HFFc6 (cell line): ENCODE measurements at regions not wholly inside any gene's neighbourhood (a gene's known extent, or its start where the extent isn't known, plus 50 kb on each side); places are given as distances from the start of the nearest gene placed in this dataset.

Experiments
- DNase-seq: peaks from one replicate; pipeline ENCODE4 v3.0.0-alpha.2; 2018
- H3K27ac Mint-ChIP-seq: 2 replicates; pipeline ENCODE4 v1.8.0; 2020; ENCODE audit warnings: mild to moderate bottlenecking, mixed read lengths
- H3K27me3 Mint-ChIP-seq: 2 replicates; pipeline ENCODE4 v1.8.0; 2021; ENCODE audit warnings: mild to moderate bottlenecking, moderate library complexity, mixed read lengths; ENCODE audit not compliant: insufficient read depth
- H3K36me3 Mint-ChIP-seq: 2 replicates; pipeline ENCODE4 v1.8.0; 2021; ENCODE audit warnings: low read depth, mixed read lengths
- H3K4me1 Mint-ChIP-seq: 2 replicates; pipeline ENCODE4 v1.8.0; 2020; ENCODE audit warnings: low read depth, mixed read lengths
- H3K4me3 Mint-ChIP-seq: 2 replicates; pipeline ENCODE4 v1.8.0; 2020; ENCODE audit warnings: mild to moderate bottlenecking, moderate library complexity, mixed read lengths
- H3K9me3 Mint-ChIP-seq: 2 replicates; pipeline ENCODE4 v1.8.0; 2020; ENCODE audit warnings: mild to moderate bottlenecking, mixed read lengths
- TF ChIP-seq, protein P1 (sequence below): fragments of 200-600 bp; sonication (generic); IDR thresholded peaks from 2 replicates; pipeline ENCODE4 v1.5.0; 2021; ENCODE audit warnings: antibody characterized with exemption, mild to moderate bottlenecking

DNA sequence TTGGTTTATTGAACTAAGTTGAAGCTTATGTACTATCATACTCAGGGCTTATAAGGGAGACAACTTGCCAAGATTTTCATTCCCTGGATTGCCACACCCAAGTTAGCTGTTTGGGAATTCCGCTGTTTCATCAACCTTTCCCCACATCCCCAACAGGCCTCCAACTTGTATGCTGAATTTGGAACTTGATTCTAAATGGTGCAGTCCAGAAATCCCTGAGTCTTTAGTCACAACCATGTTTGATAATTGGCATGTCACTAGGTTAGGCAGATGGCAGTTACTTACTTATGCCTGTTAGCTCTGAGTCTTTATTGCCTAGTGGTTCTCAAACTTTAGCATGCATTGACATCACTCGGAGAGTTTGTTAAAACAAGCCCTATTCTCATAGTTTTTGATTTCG is 135.4 kb upstream of the PRPS1L1 start:
- peaks cover 6% of the 10 kb centered on the region; the same call in 1 of the 2 replicates for H3K27me3 Mint-ChIP-seq
- DNase-seq, result no peak
- H3K36me3 Mint-ChIP-seq, result no peaks in the 10 kb centered on the region
- TF ChIP-seq, protein P1, sequence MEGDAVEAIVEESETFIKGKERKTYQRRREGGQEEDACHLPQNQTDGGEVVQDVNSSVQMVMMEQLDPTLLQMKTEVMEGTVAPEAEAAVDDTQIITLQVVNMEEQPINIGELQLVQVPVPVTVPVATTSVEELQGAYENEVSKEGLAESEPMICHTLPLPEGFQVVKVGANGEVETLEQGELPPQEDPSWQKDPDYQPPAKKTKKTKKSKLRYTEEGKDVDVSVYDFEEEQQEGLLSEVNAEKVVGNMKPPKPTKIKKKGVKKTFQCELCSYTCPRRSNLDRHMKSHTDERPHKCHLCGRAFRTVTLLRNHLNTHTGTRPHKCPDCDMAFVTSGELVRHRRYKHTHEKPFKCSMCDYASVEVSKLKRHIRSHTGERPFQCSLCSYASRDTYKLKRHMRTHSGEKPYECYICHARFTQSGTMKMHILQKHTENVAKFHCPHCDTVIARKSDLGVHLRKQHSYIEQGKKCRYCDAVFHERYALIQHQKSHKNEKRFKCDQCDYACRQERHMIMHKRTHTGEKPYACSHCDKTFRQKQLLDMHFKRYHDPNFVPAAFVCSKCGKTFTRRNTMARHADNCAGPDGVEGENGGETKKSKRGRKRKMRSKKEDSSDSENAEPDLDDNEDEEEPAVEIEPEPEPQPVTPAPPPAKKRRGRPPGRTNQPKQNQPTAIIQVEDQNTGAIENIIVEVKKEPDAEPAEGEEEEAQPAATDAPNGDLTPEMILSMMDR, result no peak
- no peaks in the 10 kb centered on the region for H3K9me3 Mint-ChIP-seq
- H3K27ac Mint-ChIP-seq, result no peak overlapping the region
- no peak overlapping the region for H3K4me3 Mint-ChIP-seq
- no peaks in the 10 kb centered on the region for H3K4me1 Mint-ChIP-seq

DNA sequence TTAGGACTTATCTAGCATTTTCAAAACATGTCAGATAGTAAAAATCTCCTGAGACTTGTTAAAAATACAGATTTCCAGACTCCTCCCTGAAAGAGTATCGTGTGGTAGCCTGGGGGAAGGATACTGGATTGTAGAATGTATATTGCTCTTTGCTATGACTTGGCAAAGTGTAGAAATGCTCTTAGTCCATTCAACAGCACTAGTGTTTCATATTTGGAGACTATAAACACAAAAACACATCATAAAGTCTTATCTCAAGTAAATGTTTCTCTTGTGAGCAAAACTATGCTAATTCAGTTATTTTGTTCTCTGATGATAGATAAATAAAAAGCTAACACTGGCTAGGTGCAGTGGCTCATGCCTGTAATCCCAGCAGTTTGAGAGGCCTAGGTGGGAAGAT is 137.5 kb upstream of the PRPS1L1 start:
- Mint-ChIP-seq H3K9me3 (no peaks in the 10 kb centered on the region), H3K27me3 (peaks cover 8% of the 10 kb centered on the region; the same call in 1 of the 2 replicates), H3K36me3 (no peaks in the 10 kb centered on the region), H3K27ac (no peak overlapping the region), H3K4me3 (no peak overlapping the region), H3K4me1 (no peaks in the 10 kb centered on the region)
- TF ChIP-seq, protein P1, result no peak
- DNase-seq, result no peak

DNA sequence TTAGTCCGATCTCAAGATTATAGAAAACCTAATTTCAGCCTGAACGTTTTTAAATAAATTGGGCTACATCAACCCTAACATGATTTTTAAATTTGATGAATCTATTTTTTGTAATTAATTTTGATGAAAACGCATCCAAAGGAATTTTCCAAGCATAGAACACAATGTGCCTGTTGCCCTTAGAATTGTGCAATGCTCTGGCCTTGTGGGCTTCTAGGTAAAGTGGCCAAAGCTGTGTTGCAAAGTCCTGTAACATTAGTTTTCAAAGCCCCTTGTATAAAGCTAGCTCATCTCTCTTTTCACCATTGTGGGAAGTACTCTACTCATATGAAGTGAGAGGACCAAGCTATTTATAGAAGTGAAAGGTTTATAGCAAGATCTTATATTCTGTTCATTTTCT is 138.4 kb upstream of the PRPS1L1 start:
- DNase-seq, result no peak
- Mint-ChIP-seq H3K27me3 (peaks cover 8% of the 10 kb centered on the region; the same call in 1 of the 2 replicates), H3K27ac (no peak overlapping the region), H3K36me3 (no peaks in the 10 kb centered on the region), H3K4me1 (no peaks in the 10 kb centered on the region), H3K9me3 (no peaks in the 10 kb centered on the region), H3K4me3 (no peak overlapping the region)
- TF ChIP-seq, protein P1, result no peak

DNA sequence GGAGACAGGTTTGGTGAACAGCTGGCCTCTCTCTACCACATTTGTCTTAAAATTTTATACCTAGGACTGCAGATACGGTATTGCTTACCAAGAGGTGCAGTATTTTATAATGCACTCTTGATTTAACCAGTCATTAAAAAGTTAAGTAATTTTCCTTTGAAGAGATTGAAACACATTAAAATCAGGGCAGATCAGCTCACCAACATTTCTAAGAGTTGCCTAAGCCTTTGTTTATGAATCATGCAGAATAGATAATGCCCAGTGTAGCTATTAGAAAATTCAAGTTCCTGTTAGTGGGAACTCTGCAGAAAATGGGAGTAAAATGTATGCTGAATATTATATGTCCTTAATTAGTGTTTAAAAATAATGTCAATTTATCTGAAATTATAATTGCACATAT is 140.2 kb upstream of the PRPS1L1 start:
- DNase-seq, result no peak
- Mint-ChIP-seq H3K4me1 (no peaks in the 10 kb centered on the region), H3K27me3 (peaks cover 4% of the 10 kb centered on the region; the same call in 1 of the 2 replicates), H3K9me3 (no peaks in the 10 kb centered on the region), H3K36me3 (no peaks in the 10 kb centered on the region), H3K4me3 (no peak overlapping the region), H3K27ac (no peak overlapping the region)
- TF ChIP-seq, protein P1, result no peak

DNA sequence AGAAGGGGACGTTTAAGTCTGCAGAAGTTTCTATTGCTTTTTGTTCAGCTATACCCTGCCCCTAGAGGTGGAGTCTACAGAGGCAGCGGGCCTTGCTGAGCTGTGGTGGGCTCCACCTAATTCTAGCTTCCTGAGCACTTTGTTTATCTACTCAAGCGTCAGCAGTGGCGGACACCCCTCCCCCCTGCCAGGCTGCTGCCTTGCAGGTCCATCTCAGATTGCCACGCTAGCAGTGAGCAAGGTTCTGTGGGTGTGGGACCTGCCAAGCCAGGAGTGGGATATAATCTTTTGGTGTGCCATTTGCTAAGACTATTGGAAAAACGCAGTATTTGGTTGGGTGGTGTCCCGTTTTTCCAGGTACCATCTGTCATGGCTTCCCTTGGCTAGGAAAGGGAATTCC is 147.3 kb upstream of the PRPS1L1 start:
- H3K9me3 Mint-ChIP-seq, result no peaks in the 10 kb centered on the region
- H3K36me3 Mint-ChIP-seq, result no peaks in the 10 kb centered on the region
- no peak overlapping the region for H3K4me3 Mint-ChIP-seq
- H3K27me3 Mint-ChIP-seq, result peaks cover 3% of the 10 kb centered on the region; the same call in 1 of the 2 replicates
- H3K4me1 Mint-ChIP-seq, result no peaks in the 10 kb centered on the region
- TF ChIP-seq, protein P1, result no peak
- no peak overlapping the region for H3K27ac Mint-ChIP-seq
- no peak for DNase-seq
